ENCODE measurements at regions not wholly inside any gene's neighbourhood (a gene's known extent, or its start where the extent isn't known, plus 50 kb on each side); places are given as distances from the start of the nearest gene placed in this dataset.
A peak's percentile ranks its signal among the peaks of the same experiment; 100 is the strongest.
"Not testable (repeated sequence)": the region's sequence is repeated elsewhere in the genome, so short reads cannot be mapped to it uniquely, and the experiment has no call there.

- DNase-seq = no peak
Observed at GRCh38 chr4:8732681-8733243, 138.9 kb downstream of the HMX1 start.

GRCh38 chr4:8732092-8732491 lies 139.5 kb downstream of the CPZ start:
- no peak for DNase-seq

- no peak for DNase-seq
Observed at GRCh38 chr4:8731364-8731763, 138.8 kb downstream of the CPZ start.

GRCh38 chr4:8730681-8731080 lies 138.1 kb downstream of the CPZ start:
- DNase-seq = no peak

- no peak for DNase-seq
Observed at GRCh38 chr4:8730159-8730558, 137.6 kb downstream of the CPZ start.

GRCh38 chr4:8729408-8730149 lies 137.0 kb downstream of the CPZ start:
- DNase-seq = no peak

DNA sequence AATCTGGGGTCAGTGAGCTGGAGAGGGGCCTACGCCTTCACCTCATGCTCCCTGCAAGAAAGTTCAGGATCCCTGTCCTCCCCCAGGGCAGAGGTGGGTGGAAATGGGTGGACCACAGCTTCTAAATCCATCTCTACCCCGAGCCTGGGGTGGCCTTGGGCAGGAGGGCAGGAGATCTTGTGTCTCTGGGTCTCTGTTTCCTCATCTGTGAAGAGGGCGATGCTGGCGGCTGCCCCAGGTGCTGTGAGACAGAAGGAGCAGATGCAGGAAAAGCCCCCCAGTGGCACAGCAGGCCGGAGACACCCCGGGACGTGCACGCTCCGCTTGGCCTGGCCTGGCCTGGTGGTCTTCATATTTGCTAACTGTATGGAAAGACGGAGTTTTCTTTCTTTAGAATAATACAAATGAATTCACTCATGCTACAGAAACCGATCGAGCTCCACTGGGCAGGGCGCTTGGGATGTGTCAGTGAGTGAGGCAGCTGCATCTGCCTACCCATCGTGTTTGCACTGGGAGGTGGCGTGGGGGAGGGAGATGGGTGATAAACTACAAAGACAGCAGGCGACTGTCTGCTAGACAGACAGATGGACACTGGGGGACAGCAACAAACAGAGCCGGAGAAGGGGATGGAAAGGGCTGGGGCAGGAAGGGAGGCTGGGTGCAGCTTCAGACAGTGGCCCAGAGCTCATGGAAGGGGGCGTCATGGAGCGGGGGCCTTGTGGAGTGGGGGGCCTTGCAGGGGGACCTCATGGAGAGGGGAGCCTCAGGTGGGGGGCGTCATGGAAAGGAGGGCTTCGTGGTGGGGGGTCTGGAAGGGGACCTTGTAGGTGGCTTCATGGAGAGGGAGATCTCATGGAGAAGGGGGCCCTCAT lies 136.2 kb downstream of the CPZ start:
- no peak for DNase-seq

DNA sequence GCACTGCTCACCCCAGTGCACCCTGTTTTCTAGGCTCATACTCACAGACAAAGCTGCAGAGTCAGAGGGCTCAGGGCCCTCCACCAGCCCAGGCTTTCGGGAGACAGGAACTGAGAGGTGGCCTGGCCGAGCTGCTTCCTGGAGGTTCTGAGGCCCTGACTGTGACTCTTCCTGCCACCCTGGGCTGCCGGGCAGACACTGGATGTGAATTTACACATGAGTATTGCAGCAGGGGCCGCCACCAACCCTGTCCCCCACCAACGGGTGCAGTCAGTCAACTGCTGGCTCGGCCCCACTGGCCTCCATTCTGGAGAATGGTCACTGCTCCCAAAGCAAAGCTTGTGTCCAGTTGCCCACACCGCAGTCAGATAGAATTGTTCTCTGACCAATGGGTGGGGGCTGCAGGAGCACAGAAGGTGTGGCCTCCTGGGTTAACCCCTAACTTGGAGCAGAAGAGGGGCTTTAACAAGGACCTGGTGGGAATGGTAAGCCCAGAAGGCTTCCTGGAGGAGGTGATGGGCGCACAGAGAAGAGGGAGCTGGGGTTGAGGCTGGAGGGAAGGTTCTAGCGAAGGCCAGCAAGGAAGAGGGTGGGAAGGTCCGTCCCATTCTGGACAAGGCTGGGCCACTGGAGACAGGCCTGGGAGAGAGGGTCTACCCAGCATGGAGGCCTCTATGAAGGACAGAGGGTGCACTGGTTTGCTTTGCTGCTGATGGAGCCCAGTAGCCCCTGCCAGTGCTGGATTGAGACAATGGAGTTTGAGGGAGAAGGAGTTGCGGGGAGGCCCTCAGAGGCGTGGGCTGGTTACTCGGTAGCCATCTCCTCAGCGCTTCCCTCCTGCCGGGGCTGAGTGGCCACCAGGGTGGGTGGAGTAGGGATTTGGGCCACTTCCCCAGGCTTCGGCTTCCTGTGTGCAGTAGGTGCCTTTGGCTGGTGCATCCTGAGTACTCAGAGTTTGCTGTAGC lies 135.3 kb downstream of the CPZ start:
- peak in 1 of 2 donors; percentile 16 for DNase-seq

DNA sequence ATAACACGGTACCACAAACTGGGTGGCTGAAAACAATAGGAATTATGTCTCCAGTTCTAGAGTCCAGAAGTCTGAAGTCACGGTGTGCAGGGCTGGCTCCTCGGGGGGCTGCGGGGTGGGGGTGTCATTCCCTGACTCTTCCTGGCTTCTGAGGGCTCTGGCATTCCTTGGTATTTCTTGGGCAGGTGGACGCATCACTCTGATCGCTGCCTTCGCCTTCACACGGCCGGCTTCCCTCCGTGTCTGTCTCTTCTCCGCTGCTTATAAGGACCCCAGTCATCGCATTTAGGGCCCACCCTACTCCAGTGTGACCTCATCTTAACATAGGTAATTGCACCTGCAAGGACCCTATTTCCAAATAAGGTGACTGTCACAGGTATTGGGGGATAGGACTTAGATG lies 134.6 kb downstream of the CPZ start:
- DNase-seq = peak in 1 of 2 donors; percentile 8

DNA sequence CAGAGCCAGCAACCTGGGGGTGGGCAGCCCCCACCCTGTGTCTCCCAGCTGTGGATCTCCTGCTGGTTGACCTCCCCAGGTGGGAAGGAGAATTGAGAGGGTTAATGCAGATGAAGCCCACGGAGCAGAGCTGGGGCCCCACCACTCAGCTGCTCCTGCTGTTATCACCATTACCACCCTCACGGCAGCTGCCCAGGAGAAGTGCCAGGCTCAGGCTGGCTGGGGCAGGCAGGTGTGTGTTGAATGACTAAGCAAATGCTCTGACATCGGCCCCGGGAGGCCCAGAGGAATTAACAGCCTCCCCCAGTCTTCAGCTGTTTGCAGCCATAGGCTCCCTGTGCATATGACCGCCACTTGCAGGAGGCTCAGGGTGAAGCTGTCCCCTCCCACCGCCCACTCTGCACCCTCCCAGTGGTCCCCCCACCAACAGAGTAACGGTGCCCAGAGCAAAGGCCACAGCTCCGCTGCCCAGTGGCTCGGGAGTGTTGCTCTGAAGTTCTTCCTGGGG lies 133.8 kb downstream of the CPZ start:
- DNase-seq = peak in 1 of 2 donors; percentile 13

DNA sequence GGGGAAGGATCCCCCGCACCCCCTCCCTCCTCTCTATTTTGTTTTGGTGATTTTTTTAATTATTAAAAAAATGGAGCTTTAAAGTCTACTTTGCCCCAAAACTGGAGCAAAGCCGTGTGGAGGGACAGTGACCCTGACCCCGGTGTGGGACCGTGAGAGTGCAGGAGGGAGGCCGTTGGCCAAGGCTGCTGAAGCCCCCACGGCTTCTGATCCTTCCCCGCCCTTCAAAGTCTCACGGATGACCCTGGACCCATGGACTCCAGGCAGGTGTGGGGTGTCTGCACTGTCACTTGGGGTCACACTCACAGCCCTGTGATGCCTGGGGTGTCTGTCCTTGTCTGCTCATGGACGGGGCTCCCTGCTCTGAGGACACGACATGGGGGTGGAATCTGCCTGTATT lies 133.3 kb downstream of the CPZ start:
- DNase-seq = no peak

GRCh38 chr4:8725071-8725841 lies 132.7 kb downstream of the CPZ start:
- DNase-seq = no peak

GRCh38 chr4:8724436-8725070 lies 132.0 kb downstream of the CPZ start:
- DNase-seq = no peak

- DNase-seq = no peak
Observed at GRCh38 chr4:8723222-8723980, 130.8 kb downstream of the CPZ start.

DNA sequence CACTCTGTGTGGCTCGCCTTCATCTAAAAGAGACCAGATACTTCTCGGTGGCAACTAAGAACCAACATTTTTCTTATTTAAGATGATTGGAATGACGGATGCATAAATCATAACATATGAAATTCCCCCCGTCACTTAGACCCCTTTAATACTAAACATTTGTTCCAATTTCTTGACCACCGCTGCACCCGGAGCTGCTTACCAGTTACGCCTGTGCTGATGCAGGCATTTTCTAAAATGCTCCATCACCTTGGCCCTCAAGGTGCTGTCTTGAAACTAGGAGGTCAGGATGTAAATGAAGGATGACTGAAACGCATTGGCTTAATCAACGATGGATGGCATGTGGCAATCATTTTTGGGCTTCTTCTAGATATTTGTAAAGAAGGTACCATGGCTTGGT lies 130.0 kb downstream of the CPZ start:
- DNase-seq = no peak

DNA sequence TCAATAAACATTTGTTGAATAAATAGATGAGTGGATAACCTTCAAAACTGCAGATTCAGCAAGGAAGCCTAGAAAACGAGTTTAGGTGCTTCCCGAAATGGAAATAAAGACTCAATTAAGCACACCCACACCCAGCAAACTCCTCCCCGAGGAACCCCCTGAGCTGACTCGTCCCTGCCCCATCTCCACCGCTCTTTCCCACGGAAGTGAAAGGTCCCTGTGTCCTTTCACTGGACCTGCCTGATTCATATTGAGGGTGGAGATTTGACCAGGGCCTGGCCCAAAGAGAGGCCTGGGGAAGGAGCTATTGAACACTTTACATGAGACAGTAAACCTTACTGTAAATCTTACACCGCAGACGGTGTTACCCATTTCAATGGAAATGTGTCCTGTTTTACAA lies 129.1 kb downstream of the CPZ start:
- no peak for DNase-seq

- no peak for DNase-seq
Observed at GRCh38 chr4:8719421-8719820, 126.9 kb downstream of the CPZ start.

DNA sequence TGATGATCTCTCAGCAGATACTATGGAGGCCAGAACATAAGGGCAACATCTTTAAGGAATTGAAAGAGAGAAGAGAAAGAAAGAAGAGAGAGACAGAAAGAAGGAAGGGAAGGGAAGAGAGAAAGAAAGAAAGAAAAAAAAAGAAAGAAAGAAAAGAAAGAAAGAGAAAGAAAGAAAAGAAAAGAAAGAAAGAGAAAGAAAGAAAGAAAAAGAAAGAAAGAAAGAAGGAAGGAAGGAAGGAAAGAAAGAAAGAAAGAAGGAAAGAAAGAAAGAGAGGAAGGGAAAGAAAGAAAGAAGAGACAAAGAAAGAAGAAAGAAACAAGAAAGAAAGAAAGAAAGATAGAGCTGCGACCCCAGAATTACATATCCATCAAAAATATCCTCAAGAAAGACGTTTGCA lies 124.9 kb downstream of the CPZ start:
- DNase-seq = not testable (repeated sequence)

- DNase-seq = no peak
Observed at GRCh38 chr4:8710946-8711345, 118.4 kb downstream of the CPZ start.

- no peak for DNase-seq
Observed at GRCh38 chr4:8710416-8710815, 117.9 kb downstream of the CPZ start.
